Trophoblast cell (in vitro differentiated cells and primary cell): ENCODE measurements at regions not wholly inside any gene's neighbourhood (a gene's known extent, or its start where the extent isn't known, plus 50 kb on each side); places are given as distances from the start of the nearest gene placed in this dataset.

Experiments used
- DNase-seq, 2 donors: peaks; one replicate each; pipeline ENCODE4 v3.0.0-alpha.2; 2016
- H2AFZ ChIP-seq: 2 replicates; pipeline ENCODE4 v1.6.1; 2013; ENCODE audit warnings: low read length, moderate library complexity, mild to moderate bottlenecking; ENCODE audit not compliant: insufficient read depth, poor library complexity
- H2AK5ac ChIP-seq: 2 replicates; pipeline ENCODE4 v1.6.1; 2013; ENCODE audit warnings: mild to moderate bottlenecking, low read length
- H2BK120ac ChIP-seq: 2 replicates; pipeline ENCODE4 v1.6.1; 2013; ENCODE audit warnings: low read length, mild to moderate bottlenecking, moderate library complexity; ENCODE audit not compliant: insufficient read depth, poor library complexity
- H2BK12ac ChIP-seq: 2 replicates; pipeline ENCODE4 v1.6.1; 2013; ENCODE audit warnings: mild to moderate bottlenecking, low read length, moderate library complexity
- H2BK5ac ChIP-seq: 2 replicates; pipeline ENCODE4 v1.6.1; 2013; ENCODE audit warnings: low read length, low read depth, moderate library complexity, mild to moderate bottlenecking; ENCODE audit not compliant: poor library complexity
- H3K14ac ChIP-seq: 2 replicates; pipeline ENCODE4 v1.6.1; 2013; ENCODE audit warnings: mild to moderate bottlenecking, low read length
- H3K18ac ChIP-seq: 2 replicates; pipeline ENCODE4 v1.6.1; 2013; ENCODE audit warnings: mild to moderate bottlenecking, low read length
- H3K23ac ChIP-seq: 2 replicates; pipeline ENCODE4 v1.6.1; 2013; ENCODE audit warnings: low read length
- H3K27ac ChIP-seq: 2 replicates; pipeline ENCODE4 v1.5.1; 2013; ENCODE audit warnings: low read depth, mild to moderate bottlenecking, inconsistent platforms, low read length, moderate library complexity
- H3K27me3 ChIP-seq: 2 replicates; pipeline ENCODE4 v1.6.1; 2013; ENCODE audit warnings: inconsistent platforms, mild to moderate bottlenecking, low read length, moderate library complexity; ENCODE audit not compliant: insufficient read depth
- H3K36me3 ChIP-seq, 2 experiments: 1 replicate in 1 of 2; 2 replicates in 1 of 2; pipeline ENCODE4 v1.6.1; 2013; ENCODE audit warnings: low read length in 2 of 2, mild to moderate bottlenecking in 2 of 2, moderate library complexity in 1 of 2; ENCODE audit not compliant: insufficient read depth in 2 of 2, control insufficient read depth in 1 of 2
- H3K4ac ChIP-seq: 2 replicates; pipeline ENCODE4 v1.6.1; 2013; ENCODE audit warnings: low read depth, mild to moderate bottlenecking, low read length, moderate library complexity
- H3K4me1 ChIP-seq, 2 experiments: 1 replicate in 1 of 2; 2 replicates in 1 of 2; pipeline ENCODE4 v1.6.1; 2013; ENCODE audit warnings: low read length in 2 of 2, mild to moderate bottlenecking in 2 of 2, moderate library complexity in 1 of 2; ENCODE audit not compliant: insufficient read depth in 2 of 2, control insufficient read depth in 1 of 2
- H3K4me2 ChIP-seq: 2 replicates; pipeline ENCODE4 v1.6.1; 2013; ENCODE audit warnings: inconsistent platforms, mild to moderate bottlenecking, low read length, moderate library complexity
- H3K4me3 ChIP-seq: 2 replicates; pipeline ENCODE4 v1.5.1; 2013; ENCODE audit warnings: mild to moderate bottlenecking, low read depth, low read length, inconsistent platforms
- H3K79me1 ChIP-seq: one replicate; pipeline ENCODE4 v1.6.1; 2013; ENCODE audit warnings: low read length
- H3K79me2 ChIP-seq: 2 replicates; pipeline ENCODE4 v1.6.1; 2013; ENCODE audit warnings: low read length, mild to moderate bottlenecking; ENCODE audit not compliant: control insufficient read depth, insufficient read depth, poor library complexity
- H3K9ac ChIP-seq: 2 replicates; pipeline ENCODE4 v1.6.1; 2013; ENCODE audit warnings: mild to moderate bottlenecking, low read length
- H3K9me3 ChIP-seq: 2 replicates; pipeline ENCODE4 v1.6.1; 2013; ENCODE audit warnings: low read depth, mild to moderate bottlenecking, control low read depth, inconsistent platforms, low read length; ENCODE audit not compliant: insufficient read depth
- H4K12ac ChIP-seq: 2 replicates; pipeline ENCODE4 v1.6.1; 2013; ENCODE audit warnings: low read depth, mild to moderate bottlenecking, low read length, moderate library complexity
- H4K8ac ChIP-seq: 2 replicates; pipeline ENCODE4 v1.6.1; 2013; ENCODE audit warnings: low read depth, mild to moderate bottlenecking, low read length, moderate library complexity
- H4K91ac ChIP-seq: one replicate; pipeline ENCODE4 v1.6.1; 2013; ENCODE audit warnings: low read depth, mild to moderate bottlenecking, low read length, moderate library complexity
- WGBS: extraction: QIAGEN DNeasy Blood & Tissue Kit; methylation state at CpG from one replicate; pipeline ENCODE4 v1.1.7; 2013; ENCODE audit warnings: missing lambda C conversion rate; ENCODE audit not compliant: insufficient read length, insufficient coverage; ENCODE audit errors: extremely low coverage; 5-methylcytosine and 5-hydroxymethylcytosine counted together

DNA sequence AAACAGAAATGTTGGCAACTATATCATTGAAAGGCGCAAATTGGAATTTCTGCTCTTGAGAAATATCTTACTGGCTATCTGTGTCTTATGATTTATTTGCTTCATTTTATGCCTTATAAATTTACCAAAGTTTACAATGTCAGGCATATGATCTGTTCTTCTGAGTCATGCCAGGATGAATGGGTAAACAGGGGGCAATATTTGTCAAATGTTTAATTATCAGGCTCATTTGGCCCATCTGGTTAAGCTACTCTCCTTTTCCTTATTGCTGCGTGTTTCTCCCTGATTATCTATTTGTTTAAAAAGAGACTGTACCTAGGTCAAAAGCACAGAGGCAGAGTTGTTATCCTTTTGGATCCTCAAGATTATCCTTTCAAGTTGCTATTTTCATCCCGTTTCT lies 903.8 kb upstream of the PCDH10 start:
- Histone ChIP-seq H3K4ac (no peak overlapping the region), H3K18ac (no peak overlapping the region), H3K27me3 (no peaks in the 10 kb centered on the region), H3K14ac (no peak overlapping the region), H3K79me1 (no peaks in the 10 kb centered on the region), H4K8ac (no peak overlapping the region), H4K12ac (no peak overlapping the region), H3K36me3 (no peaks in the 10 kb centered on the region), H3K4me2 (no peak overlapping the region), H2AFZ (no peak overlapping the region), H2BK120ac (no peak overlapping the region), H2BK5ac (no peak overlapping the region), H2AK5ac (no peak overlapping the region), H3K4me3 (no peak overlapping the region), H3K4me1 (no peaks in the 10 kb centered on the region), H3K79me2 (no peaks in the 10 kb centered on the region), H4K91ac (no peak overlapping the region), H3K23ac (no peak overlapping the region), H2BK12ac (no peak overlapping the region), H3K9ac (no peak overlapping the region), H3K9me3 (no peaks in the 10 kb centered on the region), H3K27ac (no peak overlapping the region)
- WGBS = no CpG with 5 or more reads among the region's 3 CpGs
- DNase-seq = no peak

GRCh38 chr4:132264176-132264575 lies 884.9 kb upstream of the PCDH10 start:
- no peak overlapping the region for H3K18ac ChIP-seq
- H3K9ac ChIP-seq = no peak overlapping the region
- H3K4ac ChIP-seq = no peak overlapping the region
- no peak overlapping the region for H2AK5ac ChIP-seq
- no peak overlapping the region for H3K4me3 ChIP-seq
- no peak overlapping the region for H2BK120ac ChIP-seq
- H3K27me3 ChIP-seq = no peaks in the 10 kb centered on the region
- H3K4me1 ChIP-seq = no peaks in the 10 kb centered on the region
- no peak overlapping the region for H2BK12ac ChIP-seq
- H2AFZ ChIP-seq = no peak overlapping the region
- H3K14ac ChIP-seq = no peak overlapping the region
- no peak overlapping the region for H3K23ac ChIP-seq
- H3K36me3 ChIP-seq = no peaks in the 10 kb centered on the region
- H3K79me2 ChIP-seq = no peaks in the 10 kb centered on the region
- H4K8ac ChIP-seq = no peak overlapping the region
- H3K27ac ChIP-seq = no peak overlapping the region
- no peak for DNase-seq
- H4K12ac ChIP-seq = no peak overlapping the region
- H3K4me2 ChIP-seq = no peak overlapping the region
- no peak overlapping the region for H2BK5ac ChIP-seq
- no peak overlapping the region for H4K91ac ChIP-seq
- H3K79me1 ChIP-seq = no peaks in the 10 kb centered on the region
- H3K9me3 ChIP-seq = no peaks in the 10 kb centered on the region

DNA sequence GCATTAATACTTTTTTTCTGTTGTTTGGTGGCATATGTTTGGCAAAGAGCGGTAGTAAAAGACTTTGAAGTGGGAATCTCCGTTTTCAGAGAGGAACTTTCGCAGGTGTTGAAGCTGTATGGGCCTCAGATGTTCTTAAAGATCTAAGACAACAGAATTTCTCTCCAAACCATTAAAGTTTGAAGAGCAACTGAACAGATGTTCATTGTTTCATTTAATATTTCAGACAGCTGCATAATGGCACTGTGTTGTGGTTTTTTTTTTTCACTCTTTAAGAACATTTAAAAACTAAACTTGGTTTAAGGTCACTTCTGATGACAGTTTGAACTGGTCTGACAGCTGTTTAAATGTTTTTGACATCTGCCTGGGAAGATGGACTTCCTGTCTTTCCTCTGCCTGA lies 882.7 kb upstream of the PCDH10 start:
- no peak overlapping the region for H2BK5ac ChIP-seq
- WGBS = no CpG with 5 or more reads among the region's 3 CpGs

GRCh38 chr4:132267321-132267720 lies 881.8 kb upstream of the PCDH10 start:
- Histone ChIP-seq H4K12ac (no peak overlapping the region), H3K9me3 (no peaks in the 10 kb centered on the region), H3K4me2 (no peak overlapping the region), H2AK5ac (no peak overlapping the region), H2BK120ac (no peak overlapping the region), H2AFZ (no peak overlapping the region), H3K14ac (no peak overlapping the region), H3K4me1 (no peaks in the 10 kb centered on the region), H3K79me2 (no peaks in the 10 kb centered on the region), H3K79me1 (no peaks in the 10 kb centered on the region), H2BK5ac (no peak overlapping the region), H3K27ac (no peak overlapping the region), H3K27me3 (no peaks in the 10 kb centered on the region), H4K8ac (no peak overlapping the region), H3K4me3 (no peak overlapping the region), H3K36me3 (no peaks in the 10 kb centered on the region), H2BK12ac (no peak overlapping the region), H3K18ac (no peak overlapping the region), H4K91ac (no peak overlapping the region), H3K4ac (no peak overlapping the region), H3K23ac (no peak overlapping the region), H3K9ac (no peak overlapping the region)
- WGBS = no CpG with 5 or more reads among the region's 2 CpGs
- no peak for DNase-seq

More for the DNA sequence above, 882.7 kb upstream of the PCDH10 start:
- Histone ChIP-seq H4K8ac (no peak overlapping the region), H3K79me2 (no peaks in the 10 kb centered on the region), H3K27ac (no peak overlapping the region), H2BK12ac (no peak overlapping the region), H2AFZ (no peak overlapping the region), H3K23ac (no peak overlapping the region), H3K4me2 (no peak overlapping the region), H3K9me3 (no peaks in the 10 kb centered on the region), H3K18ac (no peak overlapping the region), H3K27me3 (no peaks in the 10 kb centered on the region), H3K4me3 (no peak overlapping the region), H3K36me3 (no peaks in the 10 kb centered on the region), H4K91ac (no peak overlapping the region), H4K12ac (no peak overlapping the region), H2AK5ac (no peak overlapping the region), H3K79me1 (no peaks in the 10 kb centered on the region), H3K4me1 (no peaks in the 10 kb centered on the region), H3K14ac (no peak overlapping the region), H2BK120ac (no peak overlapping the region), H3K4ac (no peak overlapping the region), H3K9ac (no peak overlapping the region)
- no peak for DNase-seq
